Lung microvascular endothelial cell (primary cell): ENCODE measurements at regions not wholly inside any gene's neighbourhood (a gene's known extent, or its start where the extent isn't known, plus 50 kb on each side); places are given as distances from the start of the nearest gene placed in this dataset.

ENCODE experiments used
- DNase-seq, 2 donors: peaks; one replicate each; pipeline versions ENCODE4 v3.0.0 to v3.0.0-alpha.2; 2010; ENCODE audit warnings: low read depth in 2 of 2

DNA sequence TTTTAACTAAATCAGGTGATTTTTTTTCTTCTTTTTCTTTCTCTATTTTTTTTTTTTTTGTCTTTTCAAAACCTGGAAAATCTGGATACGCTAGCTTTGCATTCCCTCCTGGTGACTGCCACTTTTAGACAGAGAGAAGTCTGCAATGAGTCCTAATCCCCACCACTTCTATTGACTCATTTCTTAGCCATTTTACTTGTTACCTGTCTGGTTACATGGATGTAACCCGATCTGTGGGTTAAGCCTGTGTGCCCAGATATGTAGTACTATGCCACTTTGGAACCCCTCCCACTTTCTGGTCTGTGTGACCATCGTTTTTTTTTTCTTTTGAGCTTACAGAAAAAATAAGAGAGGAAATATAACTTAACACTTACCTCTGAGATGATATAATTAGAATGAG is 817.8 kb upstream of the PCDH9 start:
- DNase-seq, result no peak

DNA sequence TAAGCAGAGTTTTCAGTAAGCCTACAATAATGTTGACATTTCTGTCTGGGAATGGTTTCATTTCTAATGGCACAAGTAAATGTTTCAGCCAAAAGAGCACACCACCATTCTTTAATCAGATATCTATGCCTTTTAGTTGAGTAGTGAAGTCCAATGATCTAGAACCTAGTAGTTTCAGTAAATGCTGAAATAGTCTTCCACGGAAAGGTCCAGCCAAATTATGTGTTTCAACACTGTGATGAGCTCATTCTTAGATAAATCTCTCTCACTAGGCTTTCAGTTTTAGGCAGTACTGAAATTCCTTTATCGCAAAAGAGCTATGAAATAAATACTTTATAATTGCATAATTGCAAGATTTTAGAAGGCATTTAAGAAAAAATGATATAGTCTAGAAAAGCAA is 816.8 kb upstream of the PCDH9 start:
- DNase-seq, result no peak

DNA sequence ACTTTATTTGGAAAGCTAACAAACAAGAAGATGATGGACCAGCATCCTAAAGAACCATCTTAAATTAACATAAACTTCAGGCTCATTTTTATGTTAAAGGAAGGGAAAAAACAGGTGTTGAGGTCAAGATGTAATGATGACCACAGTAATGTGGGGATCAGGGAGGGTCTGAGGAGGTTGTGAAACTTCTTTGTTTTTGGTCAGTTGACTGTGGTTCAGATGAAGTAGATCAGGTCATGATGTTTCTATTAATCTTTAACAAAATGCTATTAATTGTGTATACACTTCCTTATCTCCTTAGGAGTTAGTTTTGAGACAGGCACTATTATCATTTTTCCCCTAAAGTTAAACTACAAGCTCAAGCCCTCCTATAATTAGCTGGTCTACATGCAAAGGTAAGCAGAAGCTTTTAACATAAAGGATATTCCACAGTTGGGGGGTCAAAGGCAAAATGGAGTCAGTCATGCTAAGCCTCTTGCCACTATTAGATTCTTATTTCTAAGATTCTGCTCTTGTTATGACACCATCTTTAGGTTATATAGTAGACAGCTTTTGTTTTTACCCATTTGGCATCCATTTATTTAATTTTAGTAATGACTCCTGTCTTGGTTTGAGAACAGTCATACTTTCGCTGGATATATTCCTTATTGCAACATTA is 800.1 kb upstream of the PCDH9 start:
- no peak for DNase-seq

DNA sequence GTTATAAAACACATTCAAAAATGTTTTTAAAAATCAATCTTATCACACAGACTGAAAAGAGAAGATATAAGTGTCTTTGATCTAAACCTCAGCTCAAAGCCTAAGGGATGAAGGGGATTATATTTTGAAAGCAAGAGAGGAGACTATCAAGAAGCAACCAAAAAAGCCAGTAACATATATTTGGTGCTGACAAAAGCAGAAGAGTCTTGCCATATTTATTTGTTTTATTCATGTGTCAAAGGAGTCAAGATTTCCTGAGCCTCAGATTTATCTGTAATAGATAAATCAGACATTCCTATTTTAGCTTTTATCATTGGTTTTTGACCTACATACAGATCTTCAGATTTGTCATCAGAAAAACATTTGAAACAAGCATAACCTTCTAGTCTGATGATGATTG is 798.6 kb upstream of the PCDH9 start:
- DNase-seq, result no peak

DNA sequence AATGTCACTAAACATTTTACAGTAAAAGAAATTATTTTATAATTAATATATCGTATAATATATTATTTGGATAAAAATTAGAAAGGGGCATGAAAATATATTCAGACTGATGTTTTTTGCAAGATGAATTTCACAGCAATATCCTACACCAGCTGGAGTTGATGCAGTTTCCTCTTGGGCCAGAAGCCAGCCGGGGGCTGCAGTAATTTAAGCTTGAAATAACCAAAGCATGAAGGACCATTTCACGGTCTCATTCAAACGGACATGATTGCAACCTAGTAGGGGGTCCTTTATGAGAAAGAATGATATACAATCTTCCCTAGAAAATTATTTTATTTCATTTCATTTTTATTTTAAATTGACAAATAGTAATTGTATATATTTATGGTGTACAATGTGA is 797.2 kb upstream of the PCDH9 start:
- no peak for DNase-seq

DNA sequence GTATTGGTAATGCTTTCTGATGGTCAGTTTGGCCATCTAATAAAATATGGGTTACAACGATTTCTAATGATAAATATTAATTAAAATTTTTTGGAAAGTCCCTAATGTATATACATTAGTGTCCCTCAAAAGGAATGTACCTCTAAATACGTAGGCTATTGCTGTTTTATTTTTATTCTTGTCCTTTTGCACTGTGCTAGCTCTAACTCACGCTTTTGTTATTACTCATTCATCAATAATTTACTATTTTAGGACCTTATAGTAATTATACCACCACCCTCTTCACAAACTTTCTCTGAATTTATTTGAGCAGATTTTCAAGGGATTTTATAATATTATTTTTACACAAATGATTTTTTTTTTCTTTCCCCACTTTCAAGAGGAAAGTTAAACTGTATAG is 795.9 kb upstream of the PCDH9 start:
- no peak for DNase-seq

DNA sequence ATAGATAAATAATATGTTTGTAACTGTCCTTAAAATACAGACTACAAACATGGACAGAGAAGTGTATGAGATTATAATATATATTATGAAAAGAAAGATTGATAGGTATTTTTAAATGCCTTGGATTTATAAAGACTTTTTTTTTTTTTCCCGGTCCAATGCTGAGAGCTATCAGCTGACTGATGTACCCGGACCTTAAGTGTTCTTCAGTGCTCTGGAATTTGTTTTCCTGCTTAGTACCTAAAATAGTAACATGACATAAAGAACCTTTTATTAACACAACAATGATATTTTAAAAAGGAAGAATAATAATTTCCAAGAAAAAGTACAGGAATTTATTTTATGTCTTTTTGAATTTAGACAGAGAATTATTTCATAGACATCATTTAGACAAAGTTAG is 795.5 kb upstream of the PCDH9 start:
- no peak for DNase-seq

DNA sequence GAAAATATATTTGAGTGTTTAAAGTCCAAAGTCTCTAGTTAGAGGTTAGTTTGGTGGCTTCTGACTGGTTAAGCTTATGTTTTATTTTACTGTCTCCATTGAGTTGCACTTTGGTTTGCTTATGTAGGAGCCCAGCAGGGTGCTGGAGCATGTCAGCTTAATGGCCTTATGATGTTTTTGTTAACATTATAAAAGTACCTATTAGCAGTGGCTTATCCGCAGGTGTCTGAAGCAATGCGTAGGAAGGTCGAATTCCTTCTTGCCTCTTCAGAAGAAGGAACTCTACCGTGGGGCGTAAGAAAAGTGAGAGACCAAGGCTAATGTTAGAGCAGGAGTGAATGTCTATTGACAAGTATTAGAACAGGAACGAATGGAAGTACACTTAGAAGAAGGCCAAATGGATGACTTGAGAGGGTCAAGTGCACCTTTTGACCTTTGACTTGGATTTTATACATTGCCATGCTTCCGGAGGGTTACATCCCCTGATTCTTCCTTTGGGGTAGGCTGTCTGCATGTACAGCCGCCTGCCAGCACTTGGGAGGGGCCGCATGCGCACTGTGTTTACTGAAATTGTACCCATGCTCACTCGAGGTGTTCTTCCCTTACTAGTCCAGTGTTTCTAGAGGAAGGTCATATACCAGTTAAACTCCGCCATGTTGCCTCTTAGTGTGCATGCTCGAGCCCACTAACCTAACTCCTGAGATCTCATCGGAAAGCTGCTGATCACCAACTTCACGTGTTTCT is 793.9 kb upstream of the PCDH9 start:
- DNase-seq, result no peak

DNA sequence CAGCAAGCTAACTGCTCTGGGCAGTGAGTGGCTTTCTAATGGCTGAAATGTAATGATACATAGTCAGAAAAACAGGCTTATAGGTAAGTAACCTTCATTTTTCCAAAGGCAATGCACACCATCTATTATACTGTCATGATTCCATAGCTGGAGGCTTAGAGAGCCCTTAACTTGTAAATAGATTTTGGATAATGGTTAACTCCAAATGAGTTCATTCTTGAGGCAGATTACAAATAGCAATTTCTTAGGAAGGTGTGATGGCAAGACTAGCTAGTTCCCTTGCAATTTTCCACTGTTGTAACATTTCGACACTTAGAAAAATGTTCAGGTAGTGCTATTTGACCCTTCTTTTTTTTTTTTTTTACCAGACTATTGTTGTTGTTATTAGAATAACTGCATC is 789.8 kb upstream of the PCDH9 start:
- no peak for DNase-seq

DNA sequence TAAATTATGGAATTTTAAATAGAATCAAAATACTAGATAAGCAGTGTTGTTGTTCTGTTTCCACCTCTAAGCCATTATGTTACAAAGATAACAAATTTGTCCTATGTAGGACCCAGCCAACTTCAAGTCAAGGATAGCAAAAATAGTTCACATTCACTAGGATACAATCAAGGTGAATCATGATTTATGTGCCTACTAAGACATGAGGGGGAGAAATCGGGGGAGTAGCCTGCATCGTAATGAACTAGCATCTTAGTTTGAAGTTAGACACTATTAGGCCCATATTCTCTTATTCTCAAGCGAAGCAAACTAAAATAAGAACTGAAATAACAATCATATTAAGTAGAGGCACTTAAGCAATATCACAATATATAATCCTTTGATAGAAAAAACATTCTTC is 779.4 kb upstream of the PCDH9 start:
- no peak for DNase-seq

DNA sequence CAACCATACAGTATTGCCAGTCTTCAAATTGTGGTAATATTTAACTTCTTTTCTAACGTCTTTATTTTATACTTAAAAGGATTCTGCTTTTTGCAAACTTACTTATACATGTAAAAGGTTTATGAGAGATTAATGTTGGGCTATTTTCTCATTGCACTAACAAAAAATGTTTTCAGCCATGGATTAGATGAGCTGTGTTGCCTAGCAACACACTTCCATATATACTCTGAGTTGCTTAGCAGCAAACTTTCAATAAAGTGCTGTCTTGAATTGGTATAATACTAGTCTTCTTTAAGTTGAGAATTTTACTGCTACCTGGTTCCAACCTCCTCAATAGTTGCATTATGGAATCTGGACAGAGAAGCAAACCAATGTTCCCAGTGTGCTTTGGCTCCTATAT is 777.4 kb upstream of the PCDH9 start:
- no peak for DNase-seq

DNA sequence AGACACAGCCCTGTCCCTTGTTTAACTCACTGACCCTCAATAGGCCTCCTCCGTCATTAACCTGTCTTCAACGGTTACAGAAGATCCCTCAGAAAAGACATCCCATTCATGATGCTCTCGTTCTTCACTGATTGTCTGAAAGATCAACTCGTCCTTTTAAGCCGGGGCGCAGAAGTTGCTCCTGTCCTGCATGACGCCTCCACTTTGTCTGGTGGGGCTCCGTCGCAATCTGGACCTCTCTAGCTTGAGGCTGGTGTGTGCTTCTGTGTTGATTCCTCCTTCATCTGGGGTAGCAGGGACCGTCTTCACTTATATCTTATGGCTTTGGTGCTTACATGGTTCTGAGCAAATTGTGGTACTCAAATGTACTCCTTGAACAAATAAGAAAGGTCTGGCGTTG is 766.0 kb upstream of the PCDH9 start:
- DNase-seq, result no peak

DNA sequence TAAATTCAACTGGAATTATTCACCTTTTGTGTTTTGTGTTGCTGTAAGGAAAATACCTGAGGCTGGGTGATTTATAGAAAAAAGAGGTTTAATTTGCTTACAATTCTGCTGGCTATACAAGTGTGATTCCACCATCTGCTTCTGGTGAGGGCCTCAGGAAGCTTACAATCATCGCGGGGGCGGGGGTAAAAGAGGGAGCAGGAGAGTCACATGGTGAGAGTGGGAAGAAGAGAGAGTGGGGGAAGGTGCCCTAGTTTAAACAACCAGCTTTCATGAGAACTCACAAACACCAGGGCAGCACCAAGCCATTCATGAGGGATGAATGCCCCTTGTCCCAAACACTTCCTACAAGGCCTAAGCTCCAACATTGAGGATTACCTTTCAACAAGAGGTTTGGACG is 760.7 kb upstream of the PCDH9 start:
- DNase-seq, result no peak

DNA sequence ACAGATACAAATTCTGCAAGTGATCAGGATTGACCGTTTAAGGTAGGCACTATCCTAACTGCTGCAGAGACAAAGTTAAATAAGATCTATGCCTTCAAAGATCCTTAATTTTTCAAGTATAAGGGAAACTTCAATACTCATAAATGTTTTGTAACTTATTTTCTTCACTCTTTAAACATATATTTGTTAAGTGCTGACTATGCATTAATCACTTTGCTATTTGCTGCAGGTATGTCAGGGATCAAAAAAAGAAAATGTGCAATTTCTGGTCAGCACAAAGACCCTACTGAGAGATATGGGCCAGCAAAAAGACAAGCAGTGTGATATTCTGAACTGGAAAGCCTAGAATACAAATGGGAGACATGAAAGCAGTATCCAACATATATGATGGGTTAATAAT is 756.1 kb upstream of the PCDH9 start:
- no peak for DNase-seq

DNA sequence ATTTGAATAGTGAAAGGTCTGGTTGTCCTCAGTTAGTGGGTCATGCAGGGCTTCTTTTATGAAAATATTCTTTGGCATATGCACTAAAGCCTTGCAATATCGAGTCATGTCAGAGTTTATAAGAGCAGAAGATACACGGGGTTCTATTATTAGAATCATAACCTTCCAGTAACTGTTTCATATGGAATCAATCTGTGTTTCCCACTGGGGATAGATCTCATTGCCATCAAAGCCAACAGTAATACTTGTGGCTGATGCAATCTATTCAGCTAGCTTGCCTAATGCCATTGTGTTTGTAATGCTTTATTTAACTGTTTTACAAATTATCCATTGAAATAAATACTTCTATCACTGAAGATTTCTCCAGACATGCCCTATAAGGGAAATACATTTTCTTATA is 746.9 kb upstream of the PCDH9 start:
- no peak for DNase-seq

DNA sequence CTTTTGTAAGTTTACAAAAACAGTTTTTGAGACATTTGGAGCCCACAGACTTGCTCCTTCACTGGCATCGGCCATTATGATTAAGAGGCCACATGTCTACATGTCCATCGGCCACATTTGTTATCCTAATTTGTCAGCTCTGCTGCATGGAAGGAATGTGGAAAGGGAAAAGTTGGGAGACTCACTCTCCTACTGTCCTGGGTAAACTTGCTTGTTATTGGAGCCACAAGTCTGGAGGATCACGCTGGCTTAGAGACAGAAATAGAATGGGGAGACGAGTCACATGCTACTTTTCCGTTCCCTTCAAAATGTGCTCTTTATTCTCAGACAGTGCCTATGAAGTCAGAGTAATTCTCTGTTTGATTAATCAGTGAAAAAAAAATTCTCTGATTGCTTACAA is 741.2 kb upstream of the PCDH9 start:
- DNase-seq, result no peak

DNA sequence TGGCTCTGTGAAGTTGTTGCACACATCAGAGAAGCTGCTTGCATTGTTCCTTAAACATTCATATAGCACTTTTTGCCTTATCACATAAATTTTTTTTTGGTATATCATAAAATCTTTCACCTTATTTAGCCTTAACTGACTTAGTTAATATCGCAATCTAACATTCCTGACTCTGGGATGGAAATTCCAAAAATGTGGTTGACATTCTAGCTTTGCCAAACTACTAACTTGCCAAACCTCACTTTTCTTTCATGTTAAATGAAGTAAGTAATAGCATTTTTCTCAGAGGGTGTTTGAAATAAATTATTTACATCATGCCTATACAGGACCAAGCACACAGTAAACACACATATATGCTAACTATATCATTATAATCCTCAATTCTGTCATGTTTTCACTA is 736.9 kb upstream of the PCDH9 start:
- no peak for DNase-seq

DNA sequence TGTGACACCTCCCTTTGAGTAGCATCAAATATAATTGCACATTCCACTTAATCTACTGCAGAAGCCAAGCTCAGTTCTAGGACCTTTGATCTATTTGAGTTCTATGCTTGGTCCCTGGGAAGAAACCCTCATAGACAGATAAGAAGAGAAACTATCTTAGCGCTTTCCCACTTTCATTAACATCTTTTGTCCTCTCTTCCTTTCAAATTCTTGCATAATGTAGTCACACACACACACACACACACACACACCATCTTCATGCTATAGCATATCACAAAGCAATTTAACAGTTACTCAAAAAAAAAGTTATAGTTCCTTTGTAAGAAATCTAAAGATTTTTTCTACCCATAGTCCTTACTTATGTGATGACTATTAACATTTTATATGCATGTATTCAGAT is 735.9 kb upstream of the PCDH9 start:
- DNase-seq, result no peak

DNA sequence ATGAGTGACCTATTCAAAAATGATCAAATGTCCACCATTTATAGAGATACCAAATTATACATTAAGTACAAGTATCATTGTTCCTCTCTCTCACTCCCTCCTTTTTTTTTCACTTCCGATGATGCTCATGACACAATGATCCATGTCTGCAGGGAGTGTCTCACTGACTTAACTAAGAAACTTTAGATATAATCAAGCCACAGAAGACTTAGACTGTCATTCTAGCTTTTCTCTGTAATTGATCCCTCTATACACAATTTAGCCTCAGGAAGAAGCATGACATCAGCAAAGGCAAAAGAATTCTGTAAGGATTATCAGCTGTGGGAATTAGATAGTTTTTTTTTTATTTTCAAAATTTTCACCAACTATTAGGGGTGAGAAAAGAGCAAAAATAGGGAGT is 734.9 kb upstream of the PCDH9 start:
- no peak for DNase-seq

DNA sequence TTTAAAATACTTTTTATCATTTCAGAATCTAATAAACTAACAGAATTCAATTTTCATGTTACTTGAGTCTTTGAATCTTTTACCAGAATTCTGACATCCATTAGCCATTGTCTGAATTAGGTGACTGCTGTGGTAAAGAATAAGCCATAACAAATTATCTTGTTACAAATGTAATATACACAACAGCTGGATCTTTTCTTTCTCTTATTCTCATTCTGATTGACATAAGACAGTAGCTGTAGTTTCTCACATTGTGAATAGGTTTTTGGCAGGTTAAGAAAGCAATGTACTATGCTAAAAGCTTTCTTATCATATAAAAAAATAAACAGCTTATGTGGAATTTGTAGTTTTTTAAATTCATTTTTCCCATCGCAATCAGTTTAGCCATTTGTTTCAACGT is 734.0 kb upstream of the PCDH9 start:
- no peak for DNase-seq

DNA sequence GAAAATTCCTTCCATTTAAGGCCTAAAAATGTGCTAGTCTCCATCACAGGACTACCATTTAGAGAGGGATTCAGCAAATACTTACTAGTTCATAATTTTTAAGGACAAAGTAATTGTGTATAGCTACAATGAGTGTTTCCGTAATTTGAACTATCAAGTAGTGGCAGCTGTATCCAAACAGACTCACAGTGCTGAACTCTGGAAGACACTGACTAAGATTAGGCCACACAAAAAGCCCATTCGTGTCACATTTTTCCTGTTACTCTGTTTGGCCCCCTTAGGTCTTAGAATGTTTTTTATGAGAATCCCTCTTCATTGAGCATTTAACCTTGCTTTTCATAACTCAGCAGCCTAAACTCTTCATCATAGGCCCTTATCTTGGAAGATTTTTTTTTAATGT is 731.2 kb upstream of the PCDH9 start:
- no peak for DNase-seq

DNA sequence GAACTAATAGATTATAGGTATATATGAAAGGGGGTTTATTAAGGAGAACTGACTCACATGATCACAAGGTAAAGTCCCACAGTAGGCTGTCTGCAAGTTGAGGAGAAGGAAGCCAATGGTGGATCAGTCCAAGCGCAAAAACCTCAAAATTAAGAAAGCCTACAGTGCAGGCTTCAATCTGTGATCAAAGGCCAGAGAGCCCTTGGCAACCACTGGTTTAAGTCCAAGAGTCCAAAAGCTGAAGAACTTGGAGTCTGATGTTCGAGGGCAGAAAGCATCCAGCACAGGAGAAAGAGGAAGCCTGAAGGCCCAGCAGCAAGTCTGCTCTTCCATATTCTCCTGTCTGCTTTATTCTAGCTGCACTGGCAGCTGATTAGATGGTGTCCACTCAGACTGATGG is 721.3 kb upstream of the PCDH9 start:
- DNase-seq, result no peak

DNA sequence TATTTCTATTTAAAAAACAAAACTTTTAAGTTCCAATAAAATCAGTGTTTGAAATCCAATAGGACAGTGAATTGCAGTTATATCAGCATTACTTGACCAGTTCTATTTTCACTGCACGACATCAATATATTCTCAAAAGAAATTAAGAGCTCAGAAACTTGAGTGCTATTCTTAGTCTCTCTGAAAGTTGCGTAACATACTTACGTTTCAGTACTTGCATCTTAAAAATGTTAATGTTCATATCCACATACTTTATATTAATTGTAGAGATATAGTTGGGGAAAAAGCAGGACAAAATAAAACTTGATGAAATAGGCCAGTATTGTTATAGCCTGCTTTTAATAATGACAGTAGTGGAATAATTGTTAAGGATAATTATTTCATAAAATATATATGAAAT is 720.5 kb upstream of the PCDH9 start:
- DNase-seq, result no peak

DNA sequence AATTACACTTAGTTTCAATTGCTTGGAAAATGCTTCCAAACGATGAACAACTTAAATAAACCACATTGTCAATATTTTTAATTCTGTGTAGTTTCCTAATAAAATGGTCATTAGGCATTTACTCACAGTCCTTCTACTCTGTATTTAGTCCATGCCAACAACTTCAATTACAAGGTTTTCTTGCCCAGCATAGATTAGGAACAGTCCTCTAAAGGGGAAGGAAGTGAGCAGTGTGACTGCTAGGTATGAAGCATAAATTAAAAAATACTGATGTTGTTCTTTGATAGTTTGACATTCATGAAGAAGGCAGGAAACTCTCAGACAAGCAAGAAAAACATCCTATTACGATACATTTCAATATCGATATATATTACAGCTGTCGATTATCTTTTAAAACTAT is 716.0 kb upstream of the PCDH9 start:
- DNase-seq, result no peak
